Myocyte (in vitro differentiated cells): ENCODE measurements at regions not wholly inside any gene's neighbourhood (a gene's known extent, or its start where the extent isn't known, plus 50 kb on each side); places are given as distances from the start of the nearest gene placed in this dataset.
A peak's percentile ranks its signal among the peaks of the same experiment; 100 is the strongest.
"Not testable (repeated sequence)": the region's sequence is repeated elsewhere in the genome, so short reads cannot be mapped to it uniquely, and the experiment has no call there.

Experiments
- DNase-seq: peaks from one replicate; pipeline ENCODE4 v3.0.0-alpha.2; 2012; ENCODE audit warnings: low read depth

GRCh38 chr6:4725136-4725760, 51.0 kb upstream of the CDYL start:
- DNase-seq = not testable (repeated sequence)

- not testable (repeated sequence) for DNase-seq
Observed at GRCh38 chr6:4724727-4725126, 51.5 kb upstream of the CDYL start.

- DNase-seq = no peak
Observed at GRCh38 chr6:4723383-4723782, 52.8 kb upstream of the CDYL start.

GRCh38 chr6:4721368-4721767, 54.8 kb upstream of the CDYL start:
- DNase-seq = not testable (repeated sequence)

GRCh38 chr6:4719491-4719890, 56.7 kb upstream of the CDYL start:
- no peak for DNase-seq

- DNase-seq = no peak
Observed at GRCh38 chr6:4717856-4718255, 58.3 kb upstream of the CDYL start.

GRCh38 chr6:4717124-4717523, 59.1 kb upstream of the CDYL start:
- DNase-seq = no peak

- DNase-seq = no peak
Observed at GRCh38 chr6:4714961-4715501, 61.2 kb upstream of the CDYL start.

GRCh38 chr6:4712291-4712690, 63.9 kb upstream of the CDYL start:
- DNase-seq = no peak

GRCh38 chr6:4707011-4707410, 69.2 kb upstream of the CDYL start:
- DNase-seq = no peak

GRCh38 chr6:4705809-4706208, 70.4 kb upstream of the CDYL start:
- DNase-seq = no peak

- no peak for DNase-seq
Observed at GRCh38 chr6:4703382-4703781, 72.8 kb upstream of the CDYL start.

- DNase-seq = peak; percentile 84
Observed at GRCh38 chr6:4698901-4699659, 77.1 kb upstream of the CDYL start.

- DNase-seq = no peak
Observed at GRCh38 chr6:4693173-4693970, 82.8 kb upstream of the CDYL start.

GRCh38 chr6:4692664-4693063, 83.5 kb upstream of the CDYL start:
- DNase-seq = no peak

GRCh38 chr6:4687989-4688947, 87.9 kb upstream of the CDYL start:
- DNase-seq = peak; percentile 52

- no peak for DNase-seq
Observed at GRCh38 chr6:4687656-4687988, 88.6 kb upstream of the CDYL start.

GRCh38 chr6:4682431-4683097, 93.6 kb upstream of the CDYL start:
- DNase-seq = no peak

- DNase-seq = no peak
Observed at GRCh38 chr6:4678506-4679300, 97.5 kb upstream of the CDYL start.

- no peak for DNase-seq
Observed at GRCh38 chr6:4677751-4678065, 98.5 kb upstream of the CDYL start.
